ENCODE measurements at regions not wholly inside any gene's neighbourhood (a gene's known extent, or its start where the extent isn't known, plus 50 kb on each side); places are given as distances from the start of the nearest gene placed in this dataset.

- H3K27ac Mint-ChIP-seq, result no peak overlapping the region
- H4K8ac ChIP-seq (replicated peaks; ENCODE audit: insufficient read length, low read depth, low read length), result no peak overlapping the region
- no peak overlapping the region for H3K18ac ChIP-seq (ENCODE audit: insufficient read length, low read depth, low read length)
- H3K9ac ChIP-seq (ENCODE audit: extremely low read depth, insufficient read length, low read length), result no peak overlapping the region
- H3K4me2 ChIP-seq (ENCODE audit: insufficient read depth, insufficient read length, low read length), result no peak overlapping the region
- no peak overlapping the region for H2BK120ac ChIP-seq (ENCODE audit: low read depth, low read length, poor library complexity, severe bottlenecking)
- H3K4me3 Mint-ChIP-seq, result no peak overlapping the region
- H2AK5ac ChIP-seq (ENCODE audit: insufficient read length, low read length), result no peak overlapping the region
- no peaks in the 10 kb centered on the region for H3K4me1 Mint-ChIP-seq
- TF ChIP-seq, protein P1, sequence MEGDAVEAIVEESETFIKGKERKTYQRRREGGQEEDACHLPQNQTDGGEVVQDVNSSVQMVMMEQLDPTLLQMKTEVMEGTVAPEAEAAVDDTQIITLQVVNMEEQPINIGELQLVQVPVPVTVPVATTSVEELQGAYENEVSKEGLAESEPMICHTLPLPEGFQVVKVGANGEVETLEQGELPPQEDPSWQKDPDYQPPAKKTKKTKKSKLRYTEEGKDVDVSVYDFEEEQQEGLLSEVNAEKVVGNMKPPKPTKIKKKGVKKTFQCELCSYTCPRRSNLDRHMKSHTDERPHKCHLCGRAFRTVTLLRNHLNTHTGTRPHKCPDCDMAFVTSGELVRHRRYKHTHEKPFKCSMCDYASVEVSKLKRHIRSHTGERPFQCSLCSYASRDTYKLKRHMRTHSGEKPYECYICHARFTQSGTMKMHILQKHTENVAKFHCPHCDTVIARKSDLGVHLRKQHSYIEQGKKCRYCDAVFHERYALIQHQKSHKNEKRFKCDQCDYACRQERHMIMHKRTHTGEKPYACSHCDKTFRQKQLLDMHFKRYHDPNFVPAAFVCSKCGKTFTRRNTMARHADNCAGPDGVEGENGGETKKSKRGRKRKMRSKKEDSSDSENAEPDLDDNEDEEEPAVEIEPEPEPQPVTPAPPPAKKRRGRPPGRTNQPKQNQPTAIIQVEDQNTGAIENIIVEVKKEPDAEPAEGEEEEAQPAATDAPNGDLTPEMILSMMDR (conservative IDR thresholded peaks at IDR 0.05), result no peak
- H4K91ac ChIP-seq (ENCODE audit: insufficient read length, low read depth, low read length), result no peak overlapping the region
- no peaks in the 10 kb centered on the region for H3K27me3 Mint-ChIP-seq (ENCODE audit: low read depth)
- no peak overlapping the region for H2BK5ac ChIP-seq (ENCODE audit: insufficient read length, low read length)
- H4K5ac ChIP-seq (ENCODE audit: insufficient read length, low read depth, low read length), result no peak overlapping the region
- no peak overlapping the region for H3T11ph ChIP-seq (ENCODE audit: low read length)
- no peak overlapping the region for H3K23ac ChIP-seq (ENCODE audit: insufficient read length, low read depth, low read length)
- H3K27ac ChIP-seq (ENCODE audit: insufficient read length, low read depth, low read length), result no peak overlapping the region
- H4K20me1 ChIP-seq (ENCODE audit: control insufficient read depth, insufficient read depth, insufficient read length), result no peaks in the 10 kb centered on the region
- H3K79me2 ChIP-seq (ENCODE audit: insufficient read depth, low read length), result no peaks in the 10 kb centered on the region
- no peak overlapping the region for H2BK12ac ChIP-seq (ENCODE audit: insufficient read length, low read depth, low read length)
- H2AFZ ChIP-seq (ENCODE audit: low read length), result no peak overlapping the region
- H3K79me1 ChIP-seq (ENCODE audit: insufficient read depth, low read depth, low read length, poor library complexity, severe bottlenecking), result no peaks in the 10 kb centered on the region
- no peaks in the 10 kb centered on the region for H3K36me3 Mint-ChIP-seq (ENCODE audit: insufficient read depth in 1 of 3, low read depth in 3 of 3)
- WGBS (ENCODE audit: extremely low coverage, insufficient read length, low lambda C conversion rate), result no CpG with 5 or more reads among the region's 2 CpGs
- no peak overlapping the region for H3K14ac ChIP-seq (ENCODE audit: insufficient read depth, low read length)
- no peaks in the 10 kb centered on the region for H3K9me3 Mint-ChIP-seq
- H3K56ac ChIP-seq (ENCODE audit: insufficient read length, low read depth, low read length), result no peak overlapping the region
- H3K9me3 ChIP-seq (ENCODE audit: control insufficient read depth, low read depth, low read length), result no peaks in the 10 kb centered on the region
- no peaks in the 10 kb centered on the region for H3K23me2 ChIP-seq (ENCODE audit: insufficient read length, low read depth, low read length, poor library complexity, severe bottlenecking)
- H3K27me3 ChIP-seq (ENCODE audit: insufficient read depth, low read length), result no peaks in the 10 kb centered on the region
- H2BK20ac ChIP-seq (ENCODE audit: low read depth, low read length, poor library complexity, severe bottlenecking), result no peak overlapping the region
- H3K4ac ChIP-seq (ENCODE audit: low read depth, low read length), result no peak overlapping the region
- no peaks in the 10 kb centered on the region for H3K4me1 ChIP-seq (ENCODE audit: insufficient read depth, low read length)
- no peak for DNase-seq
- H2BK15ac ChIP-seq (ENCODE audit: low read depth, low read length), result no peak overlapping the region
Observed at GRCh38 chr13:76481738-76482137, 404.5 kb downstream of the KCTD12 start.
